ENCODE measurements at regions not wholly inside any gene's neighbourhood (a gene's known extent, or its start where the extent isn't known, plus 50 kb on each side); places are given as distances from the start of the nearest gene placed in this dataset.
A peak's percentile ranks its signal among the peaks of the same experiment; 100 is the strongest.
"Not testable (repeated sequence)": the region's sequence is repeated elsewhere in the genome, so short reads cannot be mapped to it uniquely, and the experiment has no call there.

DNA sequence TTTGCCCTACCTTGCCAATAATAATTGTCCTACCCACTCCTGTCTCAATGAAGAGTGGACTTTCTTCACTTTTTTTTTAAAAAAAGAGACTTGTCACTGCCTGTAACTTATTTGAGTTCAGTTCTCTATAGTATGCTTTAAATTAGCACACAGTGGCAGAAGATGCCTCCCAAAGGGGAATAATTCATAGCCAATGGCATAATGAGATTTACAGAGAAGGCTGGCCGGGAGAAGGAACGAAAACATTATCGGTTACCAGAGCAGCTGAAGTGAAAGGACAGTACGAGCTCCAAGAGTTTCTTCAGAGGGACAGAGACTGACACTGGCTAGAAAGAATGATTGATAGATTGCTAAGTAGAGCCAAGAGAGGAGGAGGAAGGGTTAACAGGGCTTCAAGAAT is 356.3 kb downstream of the EMP1 start:
- no peak for DNase-seq

DNA sequence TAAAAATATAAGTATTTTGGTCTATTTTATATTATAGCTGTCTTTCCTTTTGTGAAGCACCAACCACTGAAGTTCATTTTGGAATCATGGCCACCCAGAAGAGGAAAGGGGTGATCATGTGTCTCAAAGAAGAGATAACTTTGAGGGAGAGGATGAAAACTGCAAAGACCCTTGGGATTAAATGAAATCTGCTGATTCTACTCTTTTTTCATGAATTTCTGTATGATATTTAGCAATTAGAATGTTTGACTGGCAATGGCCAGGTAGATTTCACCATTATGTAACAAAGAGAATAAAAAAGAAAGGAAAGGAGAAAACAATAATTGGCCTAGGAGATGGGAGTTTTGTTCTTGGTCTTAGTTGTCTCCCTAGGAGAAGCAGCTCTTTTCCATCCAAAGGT is 350.8 kb downstream of the EMP1 start:
- no peak for DNase-seq

DNA sequence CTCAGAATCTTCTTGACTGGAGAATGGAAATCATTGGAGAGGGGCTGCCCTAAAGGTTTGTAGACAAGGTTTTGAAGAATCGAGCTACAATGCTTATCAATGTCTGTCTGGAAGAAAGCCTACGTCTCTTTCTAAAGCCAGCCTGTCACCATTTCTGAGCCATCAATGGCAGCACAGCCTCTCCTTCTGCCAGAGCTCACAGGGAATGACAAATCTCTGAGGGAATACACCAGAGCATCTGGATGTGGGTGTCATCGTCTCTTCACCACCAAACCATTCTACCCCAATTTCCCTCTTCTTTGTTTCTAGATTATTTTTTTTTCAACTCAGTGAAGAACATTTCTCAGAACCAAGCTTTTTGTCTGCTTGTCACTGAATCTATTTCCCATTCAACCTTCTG is 349.7 kb downstream of the EMP1 start:
- no peak for DNase-seq

DNA sequence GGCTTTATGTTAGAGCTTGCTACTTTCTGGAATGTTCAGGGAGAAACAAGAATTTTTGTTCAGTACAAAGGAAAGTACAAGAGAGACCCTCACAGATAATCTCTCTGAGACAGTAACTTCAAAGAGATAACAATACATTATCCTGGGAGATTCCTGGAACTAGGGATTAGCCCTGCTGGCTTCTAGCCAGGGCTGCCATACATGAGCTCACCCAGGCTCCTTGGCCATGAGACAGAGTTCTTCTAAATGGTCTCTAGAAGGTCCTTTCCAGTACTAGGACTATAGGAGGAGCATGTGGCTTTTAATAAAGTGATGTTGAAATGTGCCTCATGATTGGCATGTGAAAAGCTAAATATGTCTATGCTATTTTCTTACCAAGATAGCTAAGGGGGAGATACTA is 342.5 kb downstream of the EMP1 start:
- no peak for DNase-seq

DNA sequence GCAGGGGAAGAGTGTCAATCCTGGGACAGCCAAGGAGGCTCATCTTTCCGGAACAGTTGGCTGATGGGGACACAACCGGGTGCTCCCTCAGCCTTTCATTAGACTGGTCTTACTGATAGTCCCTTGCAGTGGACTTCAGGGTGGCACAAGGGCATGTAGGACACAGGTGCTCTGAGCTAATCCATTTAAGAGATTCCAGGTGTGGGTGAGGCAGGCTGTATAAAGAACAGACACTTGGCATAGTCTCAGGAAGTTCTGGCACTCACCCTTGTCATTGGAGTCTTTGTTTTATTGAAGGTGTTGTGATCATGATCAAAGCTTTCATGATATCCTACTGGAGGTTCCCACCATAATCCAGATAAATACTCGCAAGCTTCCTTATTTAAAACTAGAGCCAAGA is 341.6 kb downstream of the EMP1 start:
- no peak for DNase-seq

DNA sequence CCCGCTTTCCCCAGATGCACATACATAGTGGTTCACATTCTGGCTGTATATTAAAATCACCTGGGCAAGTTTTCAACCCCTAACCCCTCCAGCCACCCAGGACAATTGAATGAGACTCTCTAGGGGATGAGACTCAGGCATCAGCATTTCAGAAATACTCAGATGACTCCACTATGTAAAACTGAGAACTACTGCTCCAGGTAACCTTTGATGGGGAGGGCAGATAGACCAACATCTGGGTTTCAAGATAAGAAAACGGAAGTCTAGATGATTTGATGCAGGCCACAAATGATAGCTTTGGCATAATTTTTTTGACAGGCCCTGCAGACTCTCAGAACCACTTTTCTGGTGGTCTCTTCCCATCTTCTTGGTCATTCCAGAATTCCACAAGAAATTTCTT is 341.1 kb downstream of the EMP1 start:
- no peak for DNase-seq

DNA sequence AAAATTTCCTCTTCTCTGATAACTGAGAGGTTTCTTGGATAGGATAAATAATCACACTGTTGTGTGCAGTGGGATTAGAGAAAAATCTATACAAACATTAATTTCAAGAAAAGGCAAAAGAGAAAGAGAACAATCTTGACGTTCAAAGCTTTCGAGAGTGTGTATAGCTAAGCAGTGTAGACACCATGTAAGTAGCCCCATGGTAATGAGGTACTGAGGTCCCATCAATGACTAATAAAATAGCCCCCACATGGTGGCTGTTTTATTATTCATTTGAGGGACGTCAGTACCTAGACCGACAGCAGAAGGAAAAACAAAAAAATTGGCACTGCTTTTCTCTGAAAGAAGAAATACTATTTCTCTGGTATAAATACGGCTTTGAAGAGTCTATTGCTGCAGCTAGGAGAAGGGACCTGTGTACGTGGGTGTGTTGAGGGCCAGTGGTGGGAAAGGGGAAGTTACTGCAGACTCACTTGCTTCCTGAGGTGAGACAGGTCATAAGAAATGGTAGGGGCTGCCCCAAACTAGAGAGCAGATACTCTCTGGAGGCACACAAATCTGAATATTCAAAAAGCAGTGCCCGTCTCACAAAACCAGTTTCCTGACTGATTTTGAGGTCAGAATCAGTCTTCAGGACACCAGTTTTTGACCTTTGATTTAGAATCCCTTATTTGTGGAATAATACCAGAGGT is 339.8 kb downstream of the EMP1 start:
- DNase-seq, result no peak

DNA sequence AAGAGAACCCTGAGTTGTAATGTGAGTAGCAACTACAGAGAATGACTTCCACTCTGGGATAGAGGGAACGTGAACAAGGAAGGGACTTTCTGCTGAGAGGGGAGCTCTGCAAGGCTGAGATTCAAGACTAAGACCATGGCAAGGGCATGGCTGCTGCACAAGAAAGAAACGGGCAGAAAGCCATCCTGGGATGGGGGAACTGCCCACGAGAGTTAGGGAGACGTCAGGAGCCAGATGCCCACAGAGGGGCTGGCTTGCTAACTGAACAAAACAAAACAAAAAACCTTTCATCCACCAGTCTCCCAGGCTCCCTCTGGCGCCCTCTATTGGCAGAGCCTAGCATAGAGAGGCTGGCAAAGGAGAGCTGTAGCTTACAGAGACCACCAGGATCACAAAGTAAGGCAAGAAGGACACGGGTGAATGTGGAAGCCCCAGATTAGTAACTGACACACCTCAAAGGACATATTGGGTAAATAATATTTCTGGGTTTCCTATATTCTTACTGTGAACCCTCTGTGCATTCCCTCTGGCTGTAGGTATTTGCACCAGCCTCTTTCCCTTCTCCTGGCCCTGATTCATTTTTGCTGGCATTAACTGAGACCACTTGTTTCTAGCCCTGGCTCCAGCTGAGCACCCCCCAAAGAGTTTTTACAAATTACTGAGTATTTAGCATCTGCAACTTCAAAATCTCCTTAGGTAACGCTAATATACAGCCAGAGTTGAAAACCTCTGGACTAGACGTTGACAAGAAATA is 338.3 kb downstream of the EMP1 start:
- DNase-seq, result peak; percentile 91

DNA sequence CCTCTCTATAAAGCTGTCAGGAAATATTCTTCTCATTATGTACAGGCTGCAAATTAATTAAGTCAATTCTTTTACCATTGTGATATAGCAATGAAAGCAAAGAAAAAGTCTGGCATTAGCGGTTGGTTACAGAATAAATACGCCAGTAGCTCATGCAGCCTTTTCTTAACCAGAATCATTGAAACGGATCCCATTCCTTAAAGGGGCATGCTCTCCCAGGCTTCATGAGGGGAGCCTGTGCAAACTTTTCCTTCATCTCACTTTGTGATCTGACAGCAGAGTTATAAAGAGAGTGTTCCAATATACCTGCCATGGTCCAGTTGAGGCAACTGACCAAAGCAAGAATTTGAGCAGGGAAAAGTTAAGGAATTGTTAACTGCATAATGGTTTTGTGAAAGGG is 337.7 kb downstream of the EMP1 start:
- no peak for DNase-seq

DNA sequence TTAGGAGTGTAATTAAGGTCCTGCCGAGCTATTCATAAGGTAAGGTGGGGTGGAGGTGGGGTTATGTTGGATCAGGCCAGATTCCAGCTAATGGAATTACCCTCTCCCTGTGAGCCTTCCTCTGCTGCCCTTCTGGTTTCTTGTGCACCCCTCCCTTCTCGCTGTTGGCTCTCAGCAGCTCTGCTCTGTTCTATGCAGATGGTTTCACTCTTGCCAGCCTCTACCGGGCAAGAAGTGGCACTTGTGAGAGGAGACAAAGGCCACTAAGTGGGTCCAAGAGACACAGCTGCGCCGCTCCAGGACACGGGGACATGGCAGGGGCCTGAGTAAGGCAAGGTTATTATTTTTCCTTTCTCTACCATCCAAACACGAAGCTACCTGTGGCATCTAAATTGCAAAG is 334.4 kb downstream of the EMP1 start:
- no peak for DNase-seq

DNA sequence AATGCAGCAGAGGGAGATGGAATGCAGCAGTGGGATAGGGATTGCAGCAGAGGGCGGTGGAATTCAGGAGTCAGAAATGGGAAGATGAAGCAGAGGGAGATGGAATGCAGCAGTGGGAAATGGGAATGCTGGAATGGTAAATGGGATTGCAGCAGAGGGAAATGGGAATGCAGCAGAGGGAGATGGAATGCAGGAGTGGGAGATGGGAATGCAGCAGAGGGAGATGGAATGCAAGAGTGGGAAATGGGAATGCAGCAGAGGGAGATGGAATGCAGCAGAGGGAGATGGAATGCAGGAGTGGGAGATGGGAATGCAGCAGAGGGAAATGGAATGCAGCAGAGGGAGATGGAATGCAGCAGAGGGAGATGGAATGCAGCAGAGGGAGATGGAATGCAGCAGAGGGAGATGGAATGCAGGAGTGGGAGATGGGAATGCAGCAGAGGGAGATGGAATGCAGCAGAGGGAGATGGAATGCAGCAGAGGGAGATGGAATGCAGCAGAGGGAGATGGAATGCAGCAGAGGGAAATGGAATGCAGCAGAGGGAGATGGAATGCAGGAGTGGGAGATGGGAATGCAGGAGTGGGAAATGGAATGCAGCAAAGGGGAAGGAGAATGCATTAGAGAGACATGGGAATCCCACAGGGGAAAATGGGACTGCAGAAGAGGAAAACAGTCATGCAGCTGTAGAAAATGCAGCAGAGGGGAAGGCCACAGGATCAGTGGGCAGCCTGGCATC is 329.8 kb downstream of the EMP1 start:
- DNase-seq, result peak; percentile 22

DNA sequence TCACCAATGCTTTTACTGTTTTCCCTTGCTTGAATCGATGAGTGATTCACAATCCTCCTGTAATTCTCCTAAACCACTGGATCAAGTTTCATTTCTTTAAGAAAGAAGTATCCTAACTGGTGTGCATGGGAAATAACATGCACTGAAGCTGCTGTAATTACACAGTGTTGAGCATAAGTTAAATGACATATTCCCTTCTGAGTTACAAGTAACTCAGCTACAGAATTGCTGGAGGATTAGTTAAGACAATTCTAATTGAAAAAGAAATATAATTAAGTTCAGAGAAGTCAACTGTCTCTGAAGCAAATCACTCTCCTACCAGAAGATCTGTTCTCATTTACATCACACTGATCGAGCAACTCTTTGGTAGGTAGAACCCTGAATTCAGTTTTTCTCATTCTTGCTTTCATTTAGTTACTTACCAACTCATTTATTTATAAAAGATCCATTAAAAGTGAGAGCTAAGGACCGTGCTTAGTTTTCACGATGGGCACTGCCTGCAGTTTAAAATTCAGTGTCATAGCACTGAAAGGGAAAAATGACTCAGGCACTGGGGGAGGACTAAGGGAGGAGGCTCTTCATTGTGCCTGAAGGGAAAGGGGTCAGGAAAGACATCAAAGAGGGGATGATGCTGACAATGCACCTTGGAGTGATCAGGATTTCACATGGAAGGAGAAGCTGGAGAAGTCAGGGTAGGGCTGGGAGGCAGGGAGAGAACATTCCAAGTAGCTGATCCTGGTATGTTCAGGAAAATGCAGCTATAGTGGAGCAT is 327.2 kb downstream of the EMP1 start:
- DNase-seq, result no peak

DNA sequence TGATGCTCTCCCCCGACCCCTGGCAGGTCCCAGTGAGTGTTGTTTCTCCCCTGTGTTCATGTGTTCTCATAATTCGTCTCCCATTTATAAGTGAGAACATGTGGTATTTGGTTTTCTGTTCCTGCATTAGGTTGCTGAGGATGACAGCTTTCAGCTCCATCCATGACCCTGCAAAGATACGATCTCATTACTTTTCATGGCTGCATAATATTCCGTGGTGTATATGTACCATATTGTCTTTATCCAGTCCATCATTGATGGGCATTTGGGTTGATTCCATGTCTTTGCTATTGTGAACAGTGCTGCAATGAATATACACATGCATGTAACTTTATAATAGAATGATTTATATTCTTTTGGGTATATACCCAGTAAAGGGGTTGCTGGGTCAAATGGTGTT is 321.5 kb downstream of the EMP1 start:
- DNase-seq, result not testable (repeated sequence)

DNA sequence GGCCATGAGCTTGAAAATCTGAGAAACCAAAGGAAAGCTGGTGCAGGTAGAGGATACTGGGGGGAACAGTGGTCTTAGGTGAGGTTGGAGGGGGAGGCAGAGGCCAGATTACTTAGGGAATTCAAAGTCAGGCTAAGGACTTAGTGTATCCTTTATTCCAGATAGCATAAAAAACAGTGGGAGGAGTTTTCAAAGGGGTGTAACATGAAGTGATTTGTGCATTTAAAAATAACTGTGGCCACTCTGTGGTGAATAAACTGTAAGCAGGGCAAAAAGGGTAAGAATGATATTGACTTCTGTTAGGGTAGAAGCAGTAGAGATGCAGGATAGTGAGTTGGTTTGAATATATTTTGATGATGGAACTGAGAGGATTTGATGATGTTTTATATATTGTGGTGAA is 313.2 kb downstream of the EMP1 start:
- no peak for DNase-seq

DNA sequence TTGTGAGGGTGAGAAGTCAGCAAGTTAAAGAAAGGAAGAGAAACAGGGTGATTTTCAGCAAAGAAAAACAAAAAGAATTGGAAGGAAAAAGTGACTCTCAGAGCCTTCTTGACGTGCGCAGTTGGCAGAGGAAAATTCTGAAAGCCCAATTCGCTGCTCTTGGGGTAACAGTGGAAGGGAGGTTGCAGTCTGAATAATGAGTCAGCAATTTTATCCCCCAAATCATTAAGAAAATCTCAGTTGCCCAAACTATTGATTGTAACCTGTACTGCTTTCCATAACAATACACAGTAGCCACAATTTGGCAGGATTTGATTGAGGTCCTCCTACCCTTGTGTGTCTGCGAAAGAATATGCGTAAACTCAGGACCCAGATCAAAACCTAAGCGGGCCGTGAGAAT is 309.1 kb downstream of the EMP1 start:
- no peak for DNase-seq

DNA sequence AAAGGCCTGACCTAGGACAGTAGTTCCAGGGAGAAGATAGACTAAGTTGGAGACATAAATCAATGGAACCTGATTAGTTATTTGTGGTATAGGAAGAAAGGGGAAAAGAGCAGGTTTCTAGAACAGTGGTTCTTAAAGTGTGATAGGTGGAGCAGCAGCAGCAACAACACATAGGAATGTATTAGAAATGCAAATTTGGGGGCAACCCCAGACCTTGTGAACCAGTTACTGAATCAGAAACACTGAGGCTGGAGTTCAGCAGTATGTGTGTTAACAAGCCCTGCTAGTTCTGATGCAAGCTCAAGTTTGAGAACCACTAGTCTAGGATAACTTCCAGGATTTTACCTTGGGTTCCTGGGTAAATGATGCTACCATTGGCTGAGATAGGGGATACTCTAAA is 308.7 kb downstream of the EMP1 start:
- DNase-seq, result no peak

DNA sequence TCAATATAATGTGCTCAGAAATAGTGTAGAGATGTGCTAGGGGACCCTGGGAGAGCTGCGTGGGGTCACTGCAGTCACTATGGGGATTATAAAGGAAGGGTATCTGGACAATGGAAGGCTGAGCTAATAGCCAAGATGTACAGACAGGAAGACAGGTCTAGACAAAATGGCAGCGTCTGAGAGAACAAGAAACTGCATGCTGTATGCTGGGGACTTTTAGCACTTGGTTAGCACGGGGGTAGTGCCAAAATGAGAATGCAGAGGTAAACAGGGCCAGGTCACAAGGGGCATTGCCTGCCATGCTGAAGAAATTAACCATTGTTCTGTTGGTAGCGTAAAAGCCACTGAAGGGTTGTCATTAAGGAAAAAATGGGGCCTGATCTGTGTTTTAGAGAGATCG is 308.2 kb downstream of the EMP1 start:
- no peak for DNase-seq

DNA sequence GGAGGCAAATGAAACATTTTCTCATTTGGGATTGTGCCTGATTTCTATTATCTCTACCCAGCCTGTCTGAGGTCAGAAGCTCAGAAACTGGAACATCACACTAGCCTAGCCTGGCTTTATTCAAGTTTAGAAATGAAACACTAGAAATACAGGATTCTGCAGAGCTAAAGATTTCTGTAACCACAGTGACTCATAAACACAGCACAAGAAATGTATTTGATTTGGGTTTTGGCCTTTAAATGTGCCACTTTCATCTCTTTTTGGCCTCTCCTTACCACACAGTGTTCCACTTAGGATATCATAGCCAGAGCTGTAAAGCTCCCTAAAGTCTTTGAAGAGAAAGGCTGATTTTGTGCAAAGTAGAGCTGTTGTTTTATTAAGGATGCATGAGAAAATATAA is 307.5 kb downstream of the EMP1 start:
- DNase-seq, result no peak

DNA sequence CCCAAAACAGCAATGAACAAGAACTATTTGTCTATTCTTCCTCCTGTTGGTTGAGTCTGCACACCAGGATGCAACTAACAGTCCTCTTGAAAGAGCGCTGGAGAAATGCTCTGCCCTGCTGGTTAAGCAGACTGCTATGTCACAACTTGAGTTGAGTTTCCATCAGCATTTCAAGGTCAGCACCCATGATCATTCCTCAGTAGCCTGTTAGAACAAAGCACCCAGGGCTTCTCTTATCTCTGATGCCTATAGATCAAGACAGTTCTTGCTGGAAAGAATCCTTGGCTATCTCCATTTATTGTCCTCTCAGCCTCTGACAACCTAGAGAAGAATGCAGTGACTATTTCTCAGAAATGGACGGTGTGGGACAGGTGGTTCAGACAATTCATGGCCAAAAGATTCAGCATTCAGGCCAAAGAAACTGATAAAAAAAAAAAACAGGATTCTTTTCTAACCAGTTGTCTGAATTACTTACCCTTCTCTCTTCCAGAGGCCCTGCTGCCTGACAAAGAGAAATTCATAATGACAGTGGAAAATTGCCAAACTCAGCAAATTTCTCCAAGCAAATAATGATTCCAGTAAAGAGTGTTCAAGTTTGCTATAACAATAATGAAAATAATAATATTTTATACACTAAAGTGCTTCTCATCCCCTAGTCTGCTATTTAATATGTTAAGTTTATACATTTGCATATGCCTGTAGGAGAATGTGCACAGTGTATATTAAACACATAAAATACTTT is 306.7 kb downstream of the EMP1 start:
- DNase-seq, result no peak

DNA sequence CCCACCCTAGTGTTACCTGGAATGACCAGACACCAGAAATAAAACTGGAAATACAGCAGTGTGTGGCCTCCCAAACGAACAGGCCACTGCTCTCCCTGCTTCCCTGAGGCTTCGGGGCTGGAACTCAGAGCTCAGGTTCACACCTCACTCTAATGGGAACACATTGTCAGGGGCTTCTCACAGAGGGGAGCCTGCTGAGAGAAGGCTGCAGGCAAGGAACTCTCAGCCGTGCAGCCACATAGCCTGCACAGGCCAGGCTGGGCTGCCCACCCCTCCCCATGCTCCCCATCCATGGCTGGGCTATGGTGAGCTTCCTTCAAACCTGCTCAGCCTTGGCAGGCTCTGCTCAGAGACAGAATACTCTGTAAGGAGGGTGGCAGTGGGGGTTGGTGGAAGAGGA is 302.5 kb downstream of the EMP1 start:
- DNase-seq, result peak; percentile 12

DNA sequence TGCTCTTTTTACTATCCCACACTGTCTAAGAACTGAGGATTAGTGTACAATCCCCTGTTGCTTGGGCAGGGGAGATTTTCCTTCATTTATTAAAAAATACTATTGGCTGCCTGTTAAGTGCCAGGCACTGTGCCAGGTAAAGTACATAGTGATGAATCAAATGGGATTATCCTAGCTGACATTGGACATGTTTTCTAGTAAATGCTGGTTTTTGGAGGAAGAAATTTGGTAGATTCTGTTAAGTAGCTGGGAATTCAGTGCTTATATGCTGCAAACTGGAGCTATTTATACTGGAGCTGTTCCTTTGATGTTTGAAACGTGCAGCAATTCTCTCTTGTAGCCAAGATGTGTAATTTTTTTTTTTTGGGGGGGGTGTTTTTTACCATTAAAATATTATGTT is 299.6 kb downstream of the EMP1 start:
- DNase-seq, result peak; percentile 14

DNA sequence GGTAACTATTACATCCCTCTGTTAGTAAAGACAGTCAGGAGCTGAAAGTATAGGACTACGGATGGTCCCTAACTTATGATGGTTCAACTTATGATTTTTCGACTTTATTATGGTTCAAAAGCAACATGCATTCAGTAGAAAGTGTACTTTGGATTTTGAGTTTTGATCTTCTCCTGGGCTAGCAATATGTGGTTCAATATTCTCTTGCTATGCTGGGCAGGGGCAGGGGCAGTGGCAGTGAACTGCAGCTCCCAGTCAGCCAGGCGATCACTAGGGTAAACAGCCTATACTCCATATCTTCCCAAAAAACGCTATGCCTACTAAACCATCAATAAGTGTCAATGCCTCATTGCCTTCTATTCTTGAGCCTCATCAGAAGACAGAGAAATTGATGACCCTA is 292.7 kb downstream of the EMP1 start:
- no peak for DNase-seq

DNA sequence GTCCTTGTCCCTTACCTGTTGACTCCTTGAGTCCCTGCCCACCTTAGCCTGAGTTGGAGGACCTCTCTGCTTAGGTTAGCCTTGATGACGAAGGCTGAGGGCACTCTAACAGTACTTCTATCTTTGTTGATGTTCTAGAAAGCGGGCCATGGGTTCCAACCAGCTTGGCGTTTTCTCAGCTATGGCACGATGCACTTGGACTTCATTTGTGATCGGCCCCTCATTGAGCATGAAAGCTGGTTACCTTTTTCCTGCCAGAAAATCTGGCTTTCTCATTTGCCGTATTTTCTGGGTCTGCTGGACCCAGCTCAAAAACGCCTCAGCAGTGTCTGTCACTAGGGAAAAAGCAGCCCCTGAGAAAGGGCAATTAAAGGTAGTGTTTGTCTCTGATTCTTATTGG is 290.8 kb downstream of the EMP1 start:
- no peak for DNase-seq

All from eye (tissue), 1 donor.